AML-193 (cell line): ENCODE measurements at regions not wholly inside any gene's neighbourhood (a gene's known extent, or its start where the extent isn't known, plus 50 kb on each side); places are given as distances from the start of the nearest gene placed in this dataset.
"Not testable (repeated sequence)": the region's sequence is repeated elsewhere in the genome, so short reads cannot be mapped to it uniquely, and the experiment has no call there.

ENCODE experiments used
- DNase-seq, 2 experiments: peaks; one replicate each; lab custom pipeline; 2025; lab: John Stamatoyannopoulos, UW

DNA sequence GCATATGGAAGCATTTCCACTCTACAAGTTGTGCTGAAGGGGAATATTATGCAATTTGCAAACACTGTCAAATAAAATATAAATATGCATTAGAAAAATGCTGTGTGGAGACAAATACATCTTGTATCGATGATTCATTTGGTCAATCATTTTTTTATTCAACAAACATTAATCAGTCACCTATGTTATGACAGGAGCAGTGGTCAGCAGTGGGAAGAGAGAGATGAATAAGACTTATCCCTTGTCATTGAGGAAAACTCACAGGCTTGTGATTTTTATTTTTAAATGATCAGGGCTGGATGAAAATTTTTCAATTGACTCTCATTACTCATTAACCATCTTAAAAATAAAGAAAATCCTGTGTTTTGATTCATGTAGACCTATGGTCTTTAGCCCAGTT, 574.1 kb downstream of the ACTL7B start:
- no peak for DNase-seq

- no peak for DNase-seq
Observed at GRCh38 chr9:108278341-108278740, 577.4 kb downstream of the ACTL7B start.

- no peak for DNase-seq
Observed at GRCh38 chr9:108277216-108277615, 578.6 kb downstream of the ACTL7B start.

DNA sequence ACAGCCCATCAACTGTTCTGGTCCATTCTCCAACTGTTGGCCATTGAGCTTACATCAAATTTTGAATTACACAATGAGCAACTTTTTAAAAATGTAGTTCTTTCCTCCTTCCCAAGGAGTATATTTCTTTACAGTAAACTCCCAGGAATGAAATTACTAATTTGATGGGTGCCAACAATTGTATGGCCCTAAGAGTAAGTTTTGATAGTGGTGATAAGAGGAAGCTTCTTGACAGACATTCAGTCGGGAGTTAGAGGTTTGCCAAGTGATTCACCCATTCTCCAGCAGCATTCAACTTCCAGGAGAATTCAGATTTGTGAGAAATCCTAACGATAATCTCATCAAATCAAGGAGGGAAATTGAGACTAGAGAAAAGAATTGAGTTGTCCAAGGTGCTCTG, 579.9 kb downstream of the ACTL7B start:
- DNase-seq, result no peak

- DNase-seq, result no peak
Observed at GRCh38 chr9:108274971-108275370, 580.8 kb downstream of the ACTL7B start.

- DNase-seq, result no peak
Observed at GRCh38 chr9:108273988-108274387, 581.8 kb downstream of the ACTL7B start.

- DNase-seq, result no peak
Observed at GRCh38 chr9:108272349-108272899, 583.4 kb downstream of the ACTL7B start.

- no peak for DNase-seq
Observed at GRCh38 chr9:108271646-108272348, 584.0 kb downstream of the ACTL7B start.

DNA sequence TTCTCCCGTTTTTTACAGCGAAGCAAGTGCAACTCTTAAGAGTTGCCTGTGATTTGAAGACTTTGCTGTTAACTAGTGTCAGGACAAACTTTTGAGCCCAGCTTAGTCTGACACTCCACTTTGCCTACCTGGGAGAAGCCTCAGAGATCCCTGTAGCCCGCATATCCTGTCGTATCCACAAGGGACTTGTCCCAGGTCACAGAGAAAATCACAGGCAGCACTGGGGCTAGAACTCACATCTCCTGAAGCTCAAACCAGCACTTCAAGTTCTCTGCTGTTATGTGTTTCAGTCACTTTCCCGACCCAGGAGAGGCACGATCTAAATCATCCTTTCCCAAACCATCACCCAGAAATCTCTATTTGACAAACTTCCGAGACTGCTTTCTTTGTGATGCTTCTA, 584.5 kb downstream of the ACTL7B start:
- DNase-seq, result no peak

DNA sequence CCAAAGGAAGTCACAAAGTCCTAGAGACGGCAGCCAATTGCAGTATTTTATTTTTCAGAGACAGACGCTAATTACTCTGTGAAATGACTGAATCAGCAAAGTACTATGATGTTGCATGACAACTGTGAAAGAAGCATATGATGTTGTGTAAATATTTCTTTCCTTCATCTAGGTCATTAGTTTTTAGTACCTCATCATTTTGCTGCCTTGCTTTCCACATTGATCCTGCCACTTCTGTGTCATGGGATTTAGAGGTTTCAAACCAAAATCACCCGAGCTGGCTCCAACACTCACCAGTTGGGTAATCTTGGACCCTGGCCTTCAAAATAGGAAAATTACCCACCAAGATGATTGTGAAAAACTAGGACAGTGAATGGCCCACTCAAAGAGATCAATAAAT, 585.2 kb downstream of the ACTL7B start:
- no peak for DNase-seq

DNA sequence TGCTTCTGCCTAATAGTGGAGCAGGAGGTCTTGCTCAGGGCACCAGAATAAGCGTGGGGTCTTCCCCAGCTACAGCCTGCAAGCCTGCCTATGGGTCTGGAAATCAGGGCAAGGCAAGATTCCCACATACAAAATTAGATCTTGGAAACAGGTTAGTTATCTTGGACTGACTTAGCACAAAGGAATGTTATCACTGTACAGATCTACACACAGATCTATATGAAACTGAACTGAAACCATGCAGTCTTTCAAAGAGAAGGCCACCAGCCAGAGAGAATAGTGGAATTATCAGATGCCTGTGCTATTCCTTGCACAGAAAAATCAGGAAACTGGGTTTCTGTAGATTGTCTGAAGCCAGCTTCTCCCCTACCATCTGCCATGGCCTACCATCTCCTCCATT, 585.7 kb downstream of the ACTL7B start:
- DNase-seq, result no peak

- DNase-seq, result no peak
Observed at GRCh38 chr9:108269371-108269770, 586.4 kb downstream of the ACTL7B start.

- DNase-seq, result no peak
Observed at GRCh38 chr9:108265065-108265464, 590.7 kb downstream of the ACTL7B start.

GRCh38 chr9:108264093-108264492, 591.7 kb downstream of the ACTL7B start:
- DNase-seq, result no peak

- no peak for DNase-seq
Observed at GRCh38 chr9:108262836-108263235, 593.0 kb downstream of the ACTL7B start.

GRCh38 chr9:108259917-108260675, 595.7 kb downstream of the ACTL7B start:
- DNase-seq, result no peak

DNA sequence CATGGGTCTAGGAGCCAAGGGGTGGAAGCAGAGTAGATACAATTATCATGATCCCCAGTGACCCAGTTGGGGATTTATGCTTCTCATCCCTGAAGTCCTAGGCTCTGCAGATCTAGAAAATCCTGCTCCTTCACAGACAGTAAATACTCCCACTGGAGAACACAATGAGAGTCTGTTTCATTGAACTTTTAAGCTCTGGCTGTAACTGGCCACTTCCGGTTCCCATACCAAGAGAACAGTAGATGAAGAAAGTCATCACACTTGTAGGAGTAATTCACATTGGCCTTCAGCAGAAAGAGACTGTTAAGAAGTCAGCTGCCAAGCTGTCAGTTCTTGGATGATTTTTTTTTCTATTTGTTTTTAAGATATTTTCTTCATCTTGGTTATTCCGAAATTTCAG, 597.1 kb downstream of the ACTL7B start:
- no peak for DNase-seq

DNA sequence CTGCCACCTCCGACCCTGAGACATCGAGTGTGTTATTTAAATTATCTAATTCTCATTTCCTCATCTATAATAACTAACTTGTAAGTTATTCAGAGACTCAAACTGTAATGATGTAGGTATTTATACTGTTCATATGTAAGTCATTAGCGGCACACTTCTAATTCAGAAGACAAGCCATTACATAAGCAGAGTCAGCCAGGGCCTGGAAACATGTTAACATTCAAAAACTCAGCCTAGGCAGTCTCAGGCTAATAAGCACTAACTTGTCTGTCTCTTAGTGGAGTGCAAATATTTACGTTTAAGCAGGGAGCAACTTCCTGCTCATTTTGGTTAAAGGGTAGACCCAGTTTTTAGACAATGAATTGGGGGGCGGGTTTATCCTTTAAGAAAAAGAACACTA, 598.4 kb downstream of the ACTL7B start:
- DNase-seq, result no peak

DNA sequence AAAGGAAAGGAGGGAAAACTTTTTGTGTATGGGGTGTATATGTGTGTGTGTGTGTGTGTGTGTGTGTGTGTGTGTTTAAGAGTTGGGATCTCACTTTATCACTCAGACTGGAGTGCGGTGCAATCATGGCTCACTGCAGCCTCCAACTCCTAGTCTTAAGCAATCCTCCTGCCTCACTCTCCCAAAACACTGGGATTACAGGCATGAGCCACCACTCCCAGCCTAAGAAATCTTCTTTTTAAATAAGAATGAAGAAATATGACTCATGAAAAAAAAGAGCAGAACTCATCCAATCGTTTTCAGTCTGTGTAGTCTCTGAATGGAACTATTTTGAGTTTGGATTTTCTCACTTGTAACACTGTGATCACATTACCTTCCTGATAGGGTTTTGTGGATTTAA, 601.5 kb downstream of the ACTL7B start:
- no peak for DNase-seq

DNA sequence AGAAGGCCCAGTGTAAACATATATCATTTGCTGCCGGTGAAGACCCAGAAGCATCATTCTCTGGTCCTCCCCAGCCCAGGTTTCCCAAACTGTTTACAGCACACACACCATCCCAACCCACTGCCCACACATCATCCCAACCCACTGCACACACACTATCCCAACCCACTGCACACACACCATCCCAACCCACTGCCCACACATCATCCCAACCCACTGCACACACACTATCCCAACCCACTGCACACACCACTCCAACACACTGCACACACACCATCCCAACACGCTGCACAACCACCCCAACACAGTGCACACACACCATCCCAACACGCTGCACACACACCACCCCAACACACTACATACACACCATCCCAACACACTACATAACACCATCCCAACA, 608.4 kb downstream of the ACTL7B start:
- DNase-seq, result not testable (repeated sequence)

DNA sequence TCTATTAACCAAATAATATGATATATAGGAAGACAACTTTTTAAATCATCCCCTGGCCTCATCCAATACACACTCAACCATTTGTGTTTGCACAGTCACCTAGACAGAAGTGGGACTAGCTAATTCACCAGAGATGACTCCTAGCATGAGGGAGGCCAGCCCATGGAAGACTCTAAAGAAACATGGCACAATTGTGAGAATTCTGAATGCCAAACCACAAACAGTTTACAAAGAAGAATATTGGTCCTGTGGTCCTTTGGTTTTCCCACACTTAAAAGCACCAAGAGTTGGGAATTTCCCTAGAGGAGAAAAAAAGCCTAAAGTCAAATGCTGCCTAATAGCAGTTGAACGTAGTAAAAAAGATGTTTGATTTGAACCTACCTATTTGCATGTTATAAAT, 609.9 kb downstream of the ACTL7B start:
- DNase-seq, result no peak

- DNase-seq, result no peak
Observed at GRCh38 chr9:108245331-108245730, 610.5 kb downstream of the ACTL7B start.

DNA sequence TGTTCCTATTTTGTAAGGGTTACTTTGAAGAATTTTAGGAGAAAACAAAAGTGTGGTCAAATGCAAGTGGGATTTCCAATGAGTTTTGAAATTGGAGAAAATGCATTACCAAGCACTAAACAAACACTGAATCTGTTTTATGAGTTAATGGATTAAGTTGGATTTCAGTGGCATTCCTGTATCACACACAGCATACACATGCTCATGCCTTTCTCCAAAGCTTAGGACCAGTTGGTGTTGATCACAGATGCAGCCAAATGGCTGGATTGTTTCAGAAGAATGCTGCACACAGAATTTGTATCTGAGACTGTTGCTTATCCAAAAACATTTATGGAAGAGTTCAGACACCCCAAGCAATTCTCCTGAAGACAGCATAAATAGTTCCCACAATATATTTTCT, 611.1 kb downstream of the ACTL7B start:
- DNase-seq, result no peak
